ENCODE measurements at regions not wholly inside any gene's neighbourhood (a gene's known extent, or its start where the extent isn't known, plus 50 kb on each side); places are given as distances from the start of the nearest gene placed in this dataset.
A peak's percentile ranks its signal among the peaks of the same experiment; 100 is the strongest.

DNA sequence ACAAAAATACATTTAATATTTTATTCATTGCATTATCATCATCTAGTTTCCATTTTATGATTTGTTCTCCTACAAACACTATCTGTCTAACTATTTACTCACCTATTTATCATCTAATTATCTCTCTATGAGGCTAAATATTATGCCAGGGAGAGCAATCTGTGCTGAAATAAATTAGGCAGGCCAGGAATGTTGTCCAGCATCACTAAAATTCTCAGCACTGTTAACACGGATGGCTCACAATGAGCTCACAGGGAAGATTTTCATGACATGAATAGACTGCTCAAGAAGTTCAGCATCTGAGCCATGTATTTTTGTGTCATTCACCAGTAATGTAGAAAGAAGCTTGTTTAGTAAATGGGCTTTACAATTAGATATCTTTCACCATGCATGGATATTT is 1277.2 kb downstream of the GRIK2 start:
- DNase-seq (ENCODE audit: low read depth, low spot score): no peak

DNA sequence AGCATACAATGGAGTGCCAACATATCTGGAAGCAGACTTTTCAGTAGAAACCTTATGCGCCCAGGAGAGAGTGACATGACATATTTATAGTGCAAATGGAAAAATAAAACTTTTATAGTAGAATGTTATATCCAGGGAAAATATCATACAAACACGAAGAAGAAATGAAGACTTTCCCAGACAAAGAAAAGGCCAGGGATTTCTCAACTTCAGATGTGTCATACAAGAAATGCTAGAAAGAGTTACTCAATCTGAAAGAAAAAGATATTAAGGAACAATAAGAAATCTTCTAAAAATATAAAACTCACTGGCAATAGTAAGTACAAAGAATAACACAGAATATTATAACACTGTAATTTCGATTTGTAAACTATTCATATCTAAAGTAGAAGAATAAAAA is 1269.3 kb downstream of the GRIK2 start:
- no peak for DNase-seq (ENCODE audit: low read depth, low spot score)
- H3K27ac ChIP-seq: no peak overlapping the region

More for the DNA sequence above, 1277.2 kb downstream of the GRIK2 start:
- no peak overlapping the region for H3K27ac ChIP-seq

DNA sequence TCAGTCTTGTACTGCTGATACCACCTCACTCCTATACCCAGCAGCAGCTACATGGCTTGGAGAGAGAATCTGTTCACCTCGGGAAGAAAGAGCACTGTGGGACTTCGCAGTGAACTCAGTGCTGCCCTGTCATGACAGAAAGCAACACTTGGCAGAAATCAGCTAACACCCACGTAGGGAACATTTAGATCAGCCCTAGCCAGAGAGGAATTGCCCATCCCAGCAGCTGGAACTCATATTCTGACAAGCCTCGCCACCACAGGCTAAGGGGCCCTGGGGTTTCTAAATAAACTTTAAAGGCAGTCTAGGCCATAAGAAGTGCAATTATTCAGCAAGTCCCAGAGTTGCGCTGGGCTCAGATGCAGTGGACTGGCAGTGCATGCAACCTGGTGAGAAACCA is 1266.8 kb downstream of the GRIK2 start:
- no peak for DNase-seq (ENCODE audit: low read depth, low spot score)

DNA sequence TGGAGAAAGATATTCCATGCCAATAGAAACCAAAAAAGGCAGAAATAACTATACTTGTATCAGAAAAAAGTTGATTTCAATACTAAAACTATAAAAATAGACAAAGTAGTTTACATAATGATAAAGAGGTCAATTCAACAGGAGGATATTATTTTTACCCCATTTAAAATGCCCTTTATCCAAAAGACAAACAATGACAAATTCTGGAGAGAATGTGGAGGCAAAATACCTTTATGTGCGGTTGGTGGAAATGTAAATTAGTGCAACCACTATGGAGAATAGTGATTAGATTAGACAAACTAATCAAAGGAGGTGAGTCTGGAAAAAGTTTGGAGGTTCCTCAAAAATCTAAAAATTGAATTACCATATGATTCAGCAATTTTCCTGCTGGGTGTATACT is 1262.3 kb downstream of the GRIK2 start:
- no peak overlapping the region for H3K27ac ChIP-seq
- DNase-seq (ENCODE audit: low read depth, low spot score): no peak

More for the DNA sequence above, 1266.8 kb downstream of the GRIK2 start:
- no peak overlapping the region for H3K27ac ChIP-seq

DNA sequence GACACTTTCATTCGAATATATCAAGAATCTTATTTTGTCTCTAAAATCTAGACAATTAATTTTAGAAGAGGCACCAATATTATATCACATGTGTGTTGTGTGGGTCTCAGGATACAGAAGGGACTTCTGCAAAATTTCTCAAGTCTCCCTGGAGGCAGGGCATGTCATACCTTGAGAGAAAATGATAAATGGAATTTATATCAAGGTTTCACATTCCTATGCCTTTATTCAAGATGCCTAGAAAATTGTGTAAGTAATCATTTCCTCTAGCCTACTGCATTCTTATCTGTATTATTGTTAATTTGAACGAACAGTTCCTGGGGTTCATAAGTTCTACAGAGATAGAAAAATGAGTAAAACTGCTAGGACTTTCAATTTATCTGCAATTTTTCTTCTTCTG is 1247.9 kb downstream of the GRIK2 start:
- no peak overlapping the region for H3K27ac ChIP-seq
- no peak for DNase-seq (ENCODE audit: low read depth, low spot score)

DNA sequence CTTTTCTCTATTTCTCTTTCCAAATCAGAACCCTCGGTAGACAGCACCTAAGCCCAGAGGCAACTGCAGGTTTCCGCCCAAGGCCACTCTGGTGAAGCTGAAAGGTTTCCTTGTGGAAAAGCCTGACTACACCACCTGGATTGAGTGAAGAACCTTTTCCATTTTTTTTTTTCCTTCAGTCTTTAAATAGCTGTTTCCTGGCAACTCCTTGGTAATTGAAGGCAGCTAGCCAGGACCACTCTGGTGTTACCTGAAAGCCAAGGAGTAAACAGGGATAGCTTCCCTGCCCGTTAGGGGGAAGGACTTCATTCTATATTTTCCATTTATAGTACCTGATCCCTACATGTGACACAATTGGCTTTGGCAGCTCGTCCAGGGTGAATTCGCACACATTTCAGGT is 1238.4 kb downstream of the GRIK2 start:
- DNase-seq (ENCODE audit: low read depth, low spot score): no peak

DNA sequence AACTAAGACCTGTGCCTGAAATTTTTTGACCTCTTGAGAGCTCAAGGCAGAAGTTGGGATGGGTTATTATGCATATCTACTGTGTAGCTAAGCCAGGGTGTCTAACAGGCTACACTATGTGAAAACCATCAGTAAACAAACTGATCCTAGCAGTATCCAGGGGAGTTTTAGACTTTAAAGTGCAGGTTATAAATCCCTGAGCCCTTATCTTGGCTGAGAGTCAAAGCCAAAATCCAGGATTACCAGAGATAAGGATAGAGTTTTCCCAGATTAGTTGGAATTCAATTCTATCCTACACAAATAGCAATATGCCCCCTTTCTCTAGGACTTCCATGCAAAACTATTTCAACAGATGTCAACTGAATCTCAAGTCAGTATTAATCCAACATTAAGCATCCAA is 1229.7 kb downstream of the GRIK2 start:
- no peak for DNase-seq (ENCODE audit: low read depth, low spot score)
- no peak overlapping the region for H3K27ac ChIP-seq

More for the DNA sequence above, 1238.4 kb downstream of the GRIK2 start:
- no peak overlapping the region for H3K27ac ChIP-seq

DNA sequence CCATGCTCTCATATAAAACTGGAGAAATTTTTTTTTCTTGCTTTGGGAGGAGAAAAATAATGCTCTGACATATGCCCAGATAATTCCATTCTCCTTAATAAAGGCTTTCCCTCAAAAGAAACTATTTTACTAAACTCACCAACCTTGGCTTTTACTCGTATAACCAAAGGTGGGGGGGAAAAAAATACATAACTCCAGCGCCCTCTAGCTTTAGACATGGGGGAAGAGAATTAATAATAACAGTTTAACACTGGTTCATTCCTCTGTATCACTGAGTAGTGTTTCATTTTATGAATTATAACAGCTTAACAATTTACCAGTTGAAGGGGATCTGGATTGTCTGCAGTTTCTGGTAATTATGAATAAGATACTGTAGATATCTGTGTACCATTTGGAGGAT is 1226.1 kb downstream of the GRIK2 start:
- H3K27ac ChIP-seq: no peak overlapping the region
- no peak for DNase-seq (ENCODE audit: low read depth, low spot score)

DNA sequence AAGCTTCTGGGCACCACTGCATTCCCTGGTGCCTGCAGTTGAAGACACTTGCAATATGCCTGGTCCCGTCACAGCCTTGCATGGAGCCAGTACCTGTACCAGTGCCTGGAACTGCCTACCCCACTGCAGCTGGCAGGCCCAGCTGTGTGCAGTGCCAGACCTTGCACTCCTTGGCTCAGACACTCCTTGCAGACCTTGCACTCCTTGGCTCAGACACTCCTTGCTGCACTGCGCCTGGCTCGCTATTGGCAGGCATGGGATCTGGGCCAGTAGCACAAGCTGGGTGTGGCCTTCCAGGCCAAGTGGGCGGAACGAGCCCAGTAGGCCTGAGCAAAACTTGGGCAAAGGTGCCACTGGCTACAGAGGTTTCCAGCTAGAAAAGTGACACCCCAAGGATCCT is 1189.1 kb downstream of the GRIK2 start:
- DNase-seq (ENCODE audit: low read depth, low spot score): no peak
- no peak overlapping the region for H3K27ac ChIP-seq

DNA sequence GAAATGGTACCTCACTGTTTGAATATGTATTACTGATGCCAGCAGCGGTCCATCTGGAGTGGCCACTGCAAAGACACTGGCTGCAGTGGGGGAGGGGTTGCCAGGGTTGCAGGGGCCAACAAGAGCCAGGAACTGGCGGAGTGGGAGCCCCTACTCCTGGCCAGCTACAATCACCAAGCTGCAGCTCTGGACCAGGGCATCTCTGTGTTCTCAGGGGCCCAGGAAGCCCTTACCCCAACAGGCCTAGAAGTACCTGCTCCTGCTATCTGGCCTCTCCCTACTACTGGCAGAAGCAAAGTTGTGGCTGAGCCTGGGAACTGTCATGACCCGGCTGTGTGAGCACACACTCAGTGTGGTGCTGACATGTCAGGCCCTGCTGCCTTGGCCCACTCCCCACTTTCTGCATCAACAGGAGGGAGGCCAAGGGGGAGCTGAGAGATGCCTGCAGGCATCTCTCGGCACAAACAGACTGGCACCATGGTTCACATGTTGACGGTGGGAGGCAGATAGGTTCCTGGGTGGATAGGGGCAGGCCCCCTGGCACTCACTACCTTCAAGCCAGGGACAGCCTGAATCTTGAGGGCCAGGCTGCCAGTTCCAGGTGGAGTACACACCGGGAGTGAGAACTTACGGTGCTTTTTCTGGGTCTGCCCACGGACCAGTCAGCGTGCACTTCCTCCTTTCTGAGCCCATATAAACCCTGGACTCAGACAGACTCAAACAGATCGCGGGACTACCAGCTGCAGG is 1188.0 kb downstream of the GRIK2 start:
- no peak overlapping the region for H3K27ac ChIP-seq
- no peak for DNase-seq (ENCODE audit: low read depth, low spot score)

DNA sequence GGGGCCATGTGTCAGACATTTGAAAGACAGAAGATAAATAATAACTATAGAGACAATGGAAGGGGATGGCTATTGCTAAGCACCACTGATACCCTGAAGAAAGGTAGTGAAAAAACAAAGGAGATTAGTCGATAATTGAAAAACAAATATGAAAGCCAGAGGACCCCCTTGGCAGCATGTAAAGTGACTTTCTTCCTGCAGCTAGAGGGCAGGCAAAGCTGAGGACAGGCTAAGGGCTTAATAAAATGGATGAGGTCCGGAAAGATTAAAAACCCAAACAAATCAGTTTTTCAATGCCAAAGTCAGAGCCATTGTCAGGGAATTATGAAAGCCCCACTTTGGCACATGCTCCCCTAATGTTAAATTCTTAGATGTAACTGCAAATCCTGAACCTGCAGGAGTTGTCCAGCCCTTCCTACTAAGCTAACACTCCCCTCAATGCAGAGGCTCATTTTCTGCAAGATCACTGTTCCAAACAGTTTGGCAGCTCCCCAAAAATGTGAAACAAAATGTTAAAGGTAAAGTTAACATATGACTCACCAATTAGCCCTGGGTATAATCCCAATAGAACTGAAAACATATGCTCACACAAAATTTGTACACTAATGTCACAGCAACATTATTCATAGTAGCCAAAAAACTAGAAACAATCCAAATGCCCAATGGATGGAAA is 1177.9 kb downstream of the GRIK2 start:
- DNase-seq (ENCODE audit: low read depth, low spot score): no peak

DNA sequence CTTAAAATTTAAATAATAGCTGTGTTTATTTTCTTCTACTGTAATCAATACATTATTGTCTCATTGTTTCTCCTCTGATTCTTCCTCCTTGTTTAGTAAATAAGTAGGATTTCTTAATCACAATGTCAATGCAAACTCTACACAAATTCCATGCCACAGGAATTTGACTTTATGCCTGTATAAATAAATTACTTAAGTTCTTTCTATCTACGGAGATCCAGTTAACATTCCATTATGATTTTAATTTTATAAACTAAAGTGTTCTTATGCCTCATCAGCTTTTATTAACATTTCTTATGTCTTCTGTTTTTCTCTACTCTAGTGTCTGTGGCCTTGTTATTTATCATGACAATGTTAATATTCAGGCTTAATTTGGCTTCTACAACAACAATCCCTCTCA is 1169.2 kb downstream of the GRIK2 start:
- no peak for DNase-seq (ENCODE audit: low read depth, low spot score)
- H3K27ac ChIP-seq: no peak overlapping the region

More for the DNA sequence above, 1177.9 kb downstream of the GRIK2 start:
- H3K27ac ChIP-seq: no peak overlapping the region

DNA sequence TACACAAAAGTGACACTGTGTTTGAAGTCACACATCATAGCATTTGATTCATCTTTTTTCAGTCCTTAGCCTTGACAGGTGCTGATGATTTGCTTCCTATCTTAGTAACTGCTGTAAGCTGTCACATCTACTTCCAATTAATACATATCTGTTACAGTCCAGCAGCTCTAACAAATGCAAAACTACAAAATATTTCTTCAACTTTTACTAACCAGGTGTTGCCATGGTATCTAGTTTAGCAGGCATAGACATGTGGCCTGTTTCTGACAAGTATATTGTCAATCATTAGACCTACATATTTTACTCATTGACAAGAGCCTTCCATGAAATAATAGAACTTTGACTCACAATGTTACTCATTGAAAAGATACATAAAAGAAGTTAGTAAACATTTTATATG is 1159.7 kb downstream of the GRIK2 start:
- peak overlapping the region; percentile 11 for H3K27ac ChIP-seq
- no peak for DNase-seq (ENCODE audit: low read depth, low spot score)

DNA sequence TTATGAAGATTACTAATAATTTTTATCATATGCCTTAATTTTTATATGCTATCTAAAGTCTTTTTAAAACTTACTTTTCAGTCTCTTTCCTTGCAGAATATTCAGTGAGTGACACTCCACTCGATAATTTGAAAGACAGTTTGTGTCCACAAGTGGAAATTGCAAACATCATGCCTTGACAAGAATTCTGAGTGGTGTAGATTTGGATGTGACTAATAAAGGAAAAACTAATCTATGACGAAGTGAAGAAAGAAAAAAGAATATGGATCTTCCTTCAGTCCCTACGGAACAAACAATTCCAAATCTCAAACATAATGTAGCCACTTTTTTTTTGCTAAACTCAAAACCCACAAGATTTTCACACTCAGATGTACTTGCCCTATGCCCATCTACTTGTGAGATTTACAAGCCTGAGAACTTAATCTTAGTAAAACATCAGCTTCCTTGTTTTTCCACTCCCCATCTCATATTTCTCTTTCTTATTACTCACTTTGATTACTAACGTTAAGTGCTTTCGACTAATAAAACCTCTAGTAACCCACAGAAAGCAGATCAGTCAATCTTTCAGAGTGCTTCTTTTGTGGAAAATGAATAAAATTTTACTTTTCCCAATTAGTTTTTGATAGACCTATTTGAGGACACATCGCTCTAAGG is 1155.8 kb downstream of the GRIK2 start:
- DNase-seq (ENCODE audit: low read depth, low spot score): no peak
- H3K27ac ChIP-seq: peak overlapping the region; percentile 60

DNA sequence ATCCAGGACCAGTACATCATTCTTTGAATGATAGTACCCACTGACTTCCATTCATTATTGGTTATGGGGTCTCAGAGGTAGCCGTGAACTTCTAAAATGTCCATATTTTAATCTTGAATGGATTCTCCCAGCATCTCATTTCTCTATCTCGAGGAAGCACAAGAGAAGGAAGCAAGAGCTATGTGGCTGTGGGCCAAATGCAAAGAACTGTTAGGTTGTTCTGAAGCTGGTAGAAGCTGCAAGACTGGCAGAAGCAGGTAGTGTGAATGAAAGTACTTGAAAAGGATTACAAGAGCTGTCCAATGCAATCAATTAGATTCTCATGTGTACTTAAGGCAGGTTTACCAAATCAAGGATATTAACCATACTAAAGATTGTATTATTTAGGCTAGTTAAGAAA is 1131.8 kb downstream of the GRIK2 start:
- no peak overlapping the region for H3K27ac ChIP-seq
- DNase-seq (ENCODE audit: low read depth, low spot score): no peak

DNA sequence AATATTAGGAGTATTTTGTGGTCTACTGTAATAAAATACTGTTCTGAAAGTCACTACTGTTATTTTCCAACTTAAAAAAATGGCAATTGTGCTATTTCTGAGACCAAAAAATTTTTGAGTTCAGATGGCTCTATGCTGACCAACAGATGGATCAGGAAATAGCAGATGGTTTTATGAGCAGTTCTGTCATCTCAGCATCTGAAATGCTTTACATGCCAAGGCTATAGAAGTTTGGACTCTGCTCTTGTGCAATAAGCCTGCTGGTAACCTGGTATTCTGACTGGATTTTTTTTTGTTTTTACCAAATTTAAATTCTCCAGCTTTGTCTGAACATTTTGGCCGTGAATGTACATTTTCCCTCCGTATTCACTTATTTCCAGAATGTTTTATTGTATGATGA is 1127.5 kb downstream of the GRIK2 start:
- no peak for DNase-seq (ENCODE audit: low read depth, low spot score)
- no peak overlapping the region for H3K27ac ChIP-seq

DNA sequence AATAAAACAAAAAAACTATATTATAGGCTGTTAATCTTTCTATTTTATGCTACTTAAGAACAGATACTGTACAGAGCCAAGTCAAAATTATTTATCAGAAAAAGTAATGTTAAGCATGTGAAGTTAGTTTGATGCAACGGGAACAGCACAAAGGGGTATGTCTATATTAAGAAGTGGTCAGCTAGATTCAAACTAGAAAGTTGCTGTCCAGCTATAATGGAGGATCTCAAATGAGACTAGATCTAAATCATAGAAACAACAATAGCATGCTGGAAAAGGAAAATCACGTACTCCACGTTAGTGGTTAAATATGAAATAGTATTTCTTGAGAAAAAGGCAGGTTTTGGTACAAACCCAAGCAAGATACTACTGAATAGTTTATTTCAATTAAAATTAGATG is 1124.0 kb downstream of the GRIK2 start:
- no peak overlapping the region for H3K27ac ChIP-seq
- DNase-seq (ENCODE audit: low read depth, low spot score): no peak

DNA sequence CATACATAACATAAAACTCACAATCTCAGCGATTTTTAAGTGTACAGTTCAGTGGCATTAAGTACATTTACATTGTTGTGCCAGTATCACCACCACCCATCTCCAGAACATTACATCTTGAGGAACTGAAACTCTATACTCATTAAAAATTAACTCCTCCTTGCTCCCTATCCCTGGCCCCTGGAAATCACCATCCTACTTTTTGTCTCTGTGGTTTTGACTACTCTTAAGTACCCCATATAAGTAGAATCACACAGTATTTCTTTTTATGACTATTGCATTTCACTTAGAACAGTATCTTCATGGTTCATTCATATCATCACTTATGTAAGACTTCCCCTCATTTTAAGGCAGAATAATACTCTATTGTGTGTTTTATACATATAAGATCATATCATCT is 1108.1 kb downstream of the GRIK2 start:
- no peak for DNase-seq (ENCODE audit: low read depth, low spot score)
- no peak overlapping the region for H3K27ac ChIP-seq

DNA sequence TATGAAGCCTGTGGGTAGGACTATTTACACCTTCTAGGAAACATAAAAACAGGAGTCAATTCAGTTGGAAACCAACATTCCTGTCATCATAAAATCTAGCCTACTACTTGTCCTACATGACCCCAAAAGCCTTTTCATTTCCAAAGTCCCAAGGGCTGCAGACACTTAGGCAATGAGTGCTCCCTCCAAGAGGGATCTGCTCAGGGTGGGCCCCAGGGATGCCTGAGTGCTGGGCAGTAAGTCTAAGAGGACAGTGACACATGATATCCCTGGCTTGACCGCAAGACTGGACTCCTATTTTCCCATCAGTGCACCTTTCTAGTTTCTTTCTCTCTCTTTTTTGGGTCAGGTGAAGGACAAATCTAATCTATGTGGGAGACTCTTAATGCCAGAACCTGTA is 1101.3 kb downstream of the GRIK2 start:
- no peak for DNase-seq (ENCODE audit: low read depth, low spot score)
- H3K27ac ChIP-seq: no peak overlapping the region

DNA sequence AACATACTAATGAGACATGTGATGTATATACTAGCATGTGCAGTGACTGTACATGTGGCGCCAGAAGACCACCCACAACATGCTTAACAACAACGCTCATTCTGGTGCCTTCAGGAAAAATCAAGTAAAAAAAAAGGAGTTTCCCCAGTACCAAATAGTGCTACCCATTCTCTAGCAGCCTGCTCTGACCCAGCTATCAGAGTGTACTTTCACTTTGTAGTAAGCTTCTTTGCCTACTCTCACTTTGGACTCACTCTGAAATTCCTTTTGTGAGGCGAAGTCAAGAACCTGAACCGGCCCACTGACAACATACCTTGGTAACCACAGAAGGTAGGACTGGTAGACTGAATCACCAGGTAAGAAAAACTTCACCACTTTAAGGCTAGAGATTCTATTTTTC is 1100.0 kb downstream of the GRIK2 start:
- H3K27ac ChIP-seq: no peak overlapping the region
- DNase-seq (ENCODE audit: low read depth, low spot score): no peak

DNA sequence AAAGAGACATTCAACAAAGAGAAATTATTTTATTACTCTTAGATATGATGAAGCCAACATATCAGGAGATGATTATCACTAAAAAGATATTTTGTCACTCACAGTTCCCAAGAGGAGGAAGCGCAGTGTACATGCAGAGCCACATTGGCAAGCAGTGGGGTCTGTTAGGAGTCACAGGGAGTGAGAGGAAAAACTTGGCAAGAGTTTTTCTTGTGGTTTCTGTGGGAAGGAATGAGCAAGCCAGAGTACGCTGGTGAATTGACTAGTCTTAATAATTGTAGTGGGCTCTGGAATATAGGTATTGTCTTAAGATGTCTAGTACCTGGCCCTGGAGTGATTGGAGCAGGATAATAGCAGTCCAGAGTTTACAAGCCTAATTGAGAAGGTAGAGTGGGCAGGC is 1095.2 kb downstream of the GRIK2 start:
- H3K27ac ChIP-seq: no peak overlapping the region
- DNase-seq (ENCODE audit: low read depth, low spot score): no peak

Data from epithelial cell of prostate (primary cell).